Type B pancreatic cell (in vitro differentiated cells): ENCODE measurements at regions not wholly inside any gene's neighbourhood (a gene's known extent, or its start where the extent isn't known, plus 50 kb on each side); places are given as distances from the start of the nearest gene placed in this dataset.

ENCODE experiments used
- DNase-seq: peaks from one replicate; pipeline ENCODE4 v3.0.0; 2021; ENCODE audit warnings: mixed read lengths; ENCODE audit not compliant: unreplicated experiment; ENCODE audit errors: extremely low spot score
- H3K27ac Mint-ChIP-seq: 2 replicates; pipeline ENCODE4 v1.8.0; 2021; ENCODE audit warnings: mild to moderate bottlenecking, mixed read lengths
- H3K27me3 Mint-ChIP-seq: 2 replicates; pipeline ENCODE4 v1.8.0; 2021; ENCODE audit warnings: mixed read lengths
- H3K36me3 Mint-ChIP-seq: 2 replicates; pipeline ENCODE4 v1.8.0; 2021; ENCODE audit warnings: mixed read lengths
- H3K4me1 Mint-ChIP-seq: one replicate; pipeline ENCODE4 v1.8.0; 2021; ENCODE audit warnings: mixed read lengths; ENCODE audit not compliant: unreplicated experiment
- H3K4me3 Mint-ChIP-seq: 2 replicates; pipeline ENCODE4 v1.8.0; 2021; ENCODE audit warnings: mild to moderate bottlenecking, mixed read lengths
- H3K9me3 Mint-ChIP-seq: 2 replicates; pipeline ENCODE4 v1.8.0; 2021; ENCODE audit warnings: mixed read lengths
- CTCF ChIP-seq: fragments of 200-600 bp; sonication (generic); conservative IDR thresholded peaks from 2 replicates; pipeline ENCODE4 v1.5.0; 2021; ENCODE audit warnings: antibody characterized with exemption, mild to moderate bottlenecking

GRCh38 chr10:10526846-10527245 lies 490.8 kb upstream of the CELF2 start:
- H3K4me3 Mint-ChIP-seq, result no peak overlapping the region
- DNase-seq, result no peak
- no peaks in the 10 kb centered on the region for H3K9me3 Mint-ChIP-seq
- no peak overlapping the region for H3K27ac Mint-ChIP-seq
- no peaks in the 10 kb centered on the region for H3K36me3 Mint-ChIP-seq
- no peaks in the 10 kb centered on the region for H3K27me3 Mint-ChIP-seq
- TF ChIP-seq CTCF, result no peak
- H3K4me1 Mint-ChIP-seq, result no peaks in the 10 kb centered on the region

- Mint-ChIP-seq H3K4me3 (no peak overlapping the region), H3K27me3 (no peaks in the 10 kb centered on the region), H3K36me3 (no peaks in the 10 kb centered on the region), H3K9me3 (no peaks in the 10 kb centered on the region), H3K27ac (no peak overlapping the region), H3K4me1 (no peaks in the 10 kb centered on the region)
- TF ChIP-seq CTCF, result no peak
- DNase-seq, result no peak
Measured at GRCh38 chr10:10527861-10528562, 489.7 kb upstream of the CELF2 start.

DNA sequence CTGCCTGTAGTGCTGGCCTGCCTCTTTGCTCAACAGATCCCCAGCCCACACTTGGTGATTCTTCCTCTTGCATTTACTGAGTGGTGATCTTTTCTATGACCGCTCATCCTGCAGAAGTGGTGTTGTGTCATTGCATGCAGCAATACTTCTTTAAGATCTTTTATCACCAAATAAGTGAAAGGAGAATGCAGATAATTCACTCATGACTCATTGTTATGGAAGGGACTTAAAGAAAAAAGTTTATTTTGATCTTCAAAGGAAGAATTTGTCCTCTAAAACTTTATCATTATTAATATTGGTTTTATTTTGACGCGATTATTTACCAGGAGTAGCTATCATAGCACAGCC lies 489.1 kb upstream of the CELF2 start:
- Mint-ChIP-seq H3K27me3 (no peaks in the 10 kb centered on the region), H3K27ac (no peak overlapping the region), H3K36me3 (no peaks in the 10 kb centered on the region), H3K4me3 (no peak overlapping the region), H3K9me3 (no peaks in the 10 kb centered on the region), H3K4me1 (peaks cover 3% of the 10 kb centered on the region)
- no peak for DNase-seq
- no peak for TF ChIP-seq CTCF

GRCh38 chr10:10530313-10530712 lies 487.4 kb upstream of the CELF2 start:
- TF ChIP-seq CTCF, result no peak
- no peak for DNase-seq

GRCh38 chr10:10532236-10532635 lies 485.4 kb upstream of the CELF2 start:
- H3K4me3 Mint-ChIP-seq, result no peak overlapping the region
- H3K27me3 Mint-ChIP-seq, result peaks cover 7% of the 10 kb centered on the region
- no peaks in the 10 kb centered on the region for H3K36me3 Mint-ChIP-seq
- H3K27ac Mint-ChIP-seq, result no peak overlapping the region
- peaks cover 10% of the 10 kb centered on the region for H3K4me1 Mint-ChIP-seq
- H3K9me3 Mint-ChIP-seq, result peaks cover 8% of the 10 kb centered on the region
- no peak for TF ChIP-seq CTCF
- no peak for DNase-seq

More at GRCh38 chr10:10530313-10530712, 487.4 kb upstream of the CELF2 start:
- no peak overlapping the region for H3K4me3 Mint-ChIP-seq
- H3K36me3 Mint-ChIP-seq, result no peaks in the 10 kb centered on the region
- H3K27ac Mint-ChIP-seq, result no peak overlapping the region
- no peaks in the 10 kb centered on the region for H3K9me3 Mint-ChIP-seq
- no peaks in the 10 kb centered on the region for H3K27me3 Mint-ChIP-seq
- H3K4me1 Mint-ChIP-seq, result peaks cover 4% of the 10 kb centered on the region

DNA sequence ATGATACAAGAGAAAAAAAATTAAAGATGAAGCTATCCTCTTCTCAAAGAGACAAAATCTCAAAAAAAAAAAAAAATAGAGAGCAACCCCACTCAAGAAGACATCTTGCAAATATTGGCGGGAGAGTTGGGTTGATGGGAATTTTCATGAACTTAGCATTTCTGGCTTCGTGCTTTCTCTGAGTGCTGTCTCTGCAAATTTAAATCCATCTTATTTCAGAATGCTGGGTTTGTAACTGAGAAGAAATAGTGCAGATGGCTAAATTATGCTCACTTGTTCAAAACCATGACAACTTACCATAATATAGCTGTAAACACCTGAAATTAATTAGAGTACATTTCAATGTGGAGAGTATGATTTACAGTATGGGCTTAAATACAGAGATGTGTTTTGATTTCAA lies 484.8 kb upstream of the CELF2 start:
- Mint-ChIP-seq H3K4me1 (peaks cover 10% of the 10 kb centered on the region), H3K27ac (no peak overlapping the region), H3K9me3 (peaks cover 8% of the 10 kb centered on the region), H3K36me3 (no peaks in the 10 kb centered on the region), H3K4me3 (no peak overlapping the region), H3K27me3 (peaks cover 7% of the 10 kb centered on the region)
- DNase-seq, result no peak
- TF ChIP-seq CTCF, result no peak
